Activated naive CD4-positive, alpha-beta T cell treated with anti-CD3 and anti-CD28 coated beads for 36 hours (primary cell): ENCODE measurements at regions not wholly inside any gene's neighbourhood (a gene's known extent, or its start where the extent isn't known, plus 50 kb on each side); places are given as distances from the start of the nearest gene placed in this dataset.

ENCODE experiments used
- CTCF ChIA-PET: fragments of 350-600 bp; sonication (Branson Sonifier 250); formaldehyde crosslinking; loops from one replicate; lab custom pipeline; 2021; ENCODE audit warnings: antibody characterized with exemption; lab: Charles Lee
- DNase-seq: peaks from one replicate; pipeline ENCODE4 v3.0.0-alpha.2; 2020
- H3K27ac Mint-ChIP-seq: one replicate; pipeline ENCODE4 v1.8.0; 2021; ENCODE audit warnings: mild to moderate bottlenecking, mixed read lengths
- H3K27me3 Mint-ChIP-seq: one replicate; pipeline ENCODE4 v1.8.0; 2021; ENCODE audit warnings: low read depth, mixed read lengths
- H3K36me3 Mint-ChIP-seq: one replicate; pipeline ENCODE4 v1.8.0; 2021; ENCODE audit warnings: low read depth, mixed read lengths
- H3K4me1 Mint-ChIP-seq: one replicate; pipeline ENCODE4 v1.8.0; 2021; ENCODE audit warnings: low read depth, mixed read lengths
- H3K4me3 Mint-ChIP-seq: one replicate; pipeline ENCODE4 v1.8.0; 2021; ENCODE audit warnings: mild to moderate bottlenecking, moderate library complexity, mixed read lengths
- H3K9me3 Mint-ChIP-seq: one replicate; pipeline ENCODE4 v1.8.0; 2021; ENCODE audit warnings: mixed read lengths
- intact Hi-C: fragments of 100-400 bp; cut with micrococcal nuclease; formaldehyde crosslinking; loops from one replicate; pipeline ENCODE4 v1.15.1; 2023

DNA sequence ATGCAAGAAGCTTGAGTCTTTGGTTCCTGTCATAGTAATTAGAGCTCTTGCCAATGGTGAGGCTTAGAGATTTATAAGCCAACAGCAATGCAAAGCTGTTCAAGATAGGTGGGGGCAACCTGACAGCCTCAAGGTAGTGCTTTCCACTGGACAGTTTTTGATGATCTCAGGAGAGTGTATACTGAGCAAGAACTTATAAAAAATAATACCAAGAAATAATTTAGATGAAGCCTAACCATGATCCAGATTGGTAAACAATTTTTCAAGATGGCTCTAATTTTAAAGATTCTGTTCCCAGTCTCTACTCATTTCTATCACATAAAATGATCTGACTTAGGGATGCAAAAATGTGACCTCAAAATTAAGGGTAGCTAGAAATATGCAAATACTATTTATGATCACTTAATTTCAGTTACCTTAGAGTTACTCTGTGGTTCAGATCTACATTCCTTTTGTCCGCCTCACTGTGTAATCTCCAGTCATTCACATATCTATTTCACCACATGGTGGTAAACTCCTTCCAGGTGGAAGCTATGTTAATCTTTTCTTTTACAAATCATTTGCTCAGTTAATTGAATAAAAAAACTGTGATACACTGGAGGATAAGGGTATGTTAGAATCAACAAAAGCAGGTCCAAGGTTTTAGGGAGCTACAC is 1228.0 kb upstream of the C9orf72 start:
- no peaks in the 10 kb centered on the region for H3K9me3 Mint-ChIP-seq
- H3K4me1 Mint-ChIP-seq: no peaks in the 10 kb centered on the region
- H3K36me3 Mint-ChIP-seq: no peaks in the 10 kb centered on the region
- no peak overlapping the region for H3K27ac Mint-ChIP-seq
- CTCF ChIA-PET: no interaction called here
- no peak for DNase-seq
- H3K4me3 Mint-ChIP-seq: no peak overlapping the region
- no peaks in the 10 kb centered on the region for H3K27me3 Mint-ChIP-seq
- intact Hi-C loops: no loop called here

DNA sequence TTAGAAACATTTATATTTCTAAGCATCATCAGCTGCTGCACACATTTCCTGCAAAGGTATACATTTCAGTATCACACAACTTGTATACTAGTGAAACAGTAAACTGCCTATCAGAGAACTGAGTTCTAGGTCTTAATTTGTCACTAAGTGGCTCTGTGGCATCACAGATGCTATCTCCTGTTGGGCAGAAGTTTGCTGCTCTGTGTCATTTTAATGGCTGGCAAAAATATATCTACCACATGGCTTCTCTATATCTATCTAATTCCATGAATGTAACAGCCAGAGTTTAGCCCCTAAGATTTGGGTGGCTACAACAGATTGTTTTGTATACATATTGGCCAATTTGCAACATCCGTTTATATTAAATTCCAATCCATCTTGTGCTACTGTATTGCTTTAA is 1231.9 kb upstream of the C9orf72 start:
- DNase-seq: no peak
- intact Hi-C loops: no loop called here
- H3K27ac Mint-ChIP-seq: no peak overlapping the region
- CTCF ChIA-PET: no interaction called here
- H3K4me1 Mint-ChIP-seq: no peaks in the 10 kb centered on the region
- H3K27me3 Mint-ChIP-seq: no peaks in the 10 kb centered on the region
- no peaks in the 10 kb centered on the region for H3K36me3 Mint-ChIP-seq
- no peak overlapping the region for H3K4me3 Mint-ChIP-seq
- H3K9me3 Mint-ChIP-seq: peaks cover 3% of the 10 kb centered on the region

DNA sequence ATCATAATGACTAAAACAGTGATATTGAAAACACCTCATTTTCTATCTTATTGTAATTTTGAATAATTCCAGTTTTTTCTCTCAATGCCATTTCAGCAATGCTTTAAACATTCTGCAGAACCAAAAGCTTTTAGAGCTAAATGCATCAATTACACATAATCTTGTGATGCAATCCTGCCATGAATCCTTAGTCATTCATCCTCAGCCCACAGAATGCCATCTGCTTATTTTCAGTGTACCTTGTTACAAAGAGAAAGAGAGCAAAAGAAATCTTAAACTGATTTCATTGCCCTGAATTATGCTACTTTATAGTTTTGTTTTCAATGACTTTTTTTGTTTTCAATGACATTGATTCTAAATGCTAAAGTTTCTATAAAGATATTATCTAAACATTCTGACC is 1234.8 kb upstream of the C9orf72 start:
- H3K27me3 Mint-ChIP-seq: no peaks in the 10 kb centered on the region
- CTCF ChIA-PET: no interaction called here
- H3K36me3 Mint-ChIP-seq: no peaks in the 10 kb centered on the region
- DNase-seq: no peak
- no peaks in the 10 kb centered on the region for H3K4me1 Mint-ChIP-seq
- intact Hi-C loops: no loop called here
- H3K27ac Mint-ChIP-seq: no peak overlapping the region
- H3K4me3 Mint-ChIP-seq: no peak overlapping the region
- peaks cover 3% of the 10 kb centered on the region for H3K9me3 Mint-ChIP-seq

DNA sequence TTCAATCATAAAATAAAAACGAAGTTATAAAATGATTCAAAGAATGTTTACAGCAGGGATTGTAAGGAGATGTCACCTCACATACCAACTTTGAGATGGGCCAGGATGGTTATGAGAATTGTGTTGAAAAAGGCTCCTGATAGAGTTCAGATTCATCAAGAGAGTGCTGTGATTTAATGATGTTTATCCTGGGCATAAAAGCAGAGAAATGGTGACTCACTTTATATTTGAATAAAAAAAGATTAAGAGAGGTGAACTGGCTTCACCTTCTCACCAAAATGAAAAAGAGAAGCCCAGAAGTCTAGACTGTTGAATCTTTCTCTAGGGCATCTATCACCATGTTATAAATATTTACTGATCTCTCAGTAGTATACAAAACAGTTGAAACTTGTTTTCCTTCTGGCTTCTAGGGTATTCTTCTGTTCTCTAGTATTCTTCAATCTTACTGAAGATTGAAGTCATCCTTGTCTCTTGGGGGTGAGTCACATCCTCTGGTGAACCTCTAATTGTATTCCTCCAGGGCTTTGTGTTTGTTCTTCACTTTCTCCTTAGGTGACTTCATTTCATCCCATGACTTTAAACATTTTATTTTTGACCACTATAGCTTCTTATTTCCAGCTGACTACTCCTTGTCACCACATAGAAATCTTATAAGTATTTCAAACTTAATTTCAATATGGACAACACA is 1237.3 kb upstream of the C9orf72 start:
- H3K27ac Mint-ChIP-seq: no peak overlapping the region
- peaks cover 3% of the 10 kb centered on the region for H3K9me3 Mint-ChIP-seq
- DNase-seq: no peak
- H3K36me3 Mint-ChIP-seq: no peaks in the 10 kb centered on the region
- CTCF ChIA-PET: no interaction called here
- H3K4me1 Mint-ChIP-seq: no peaks in the 10 kb centered on the region
- no peak overlapping the region for H3K4me3 Mint-ChIP-seq
- intact Hi-C loops: no loop called here
- no peaks in the 10 kb centered on the region for H3K27me3 Mint-ChIP-seq

DNA sequence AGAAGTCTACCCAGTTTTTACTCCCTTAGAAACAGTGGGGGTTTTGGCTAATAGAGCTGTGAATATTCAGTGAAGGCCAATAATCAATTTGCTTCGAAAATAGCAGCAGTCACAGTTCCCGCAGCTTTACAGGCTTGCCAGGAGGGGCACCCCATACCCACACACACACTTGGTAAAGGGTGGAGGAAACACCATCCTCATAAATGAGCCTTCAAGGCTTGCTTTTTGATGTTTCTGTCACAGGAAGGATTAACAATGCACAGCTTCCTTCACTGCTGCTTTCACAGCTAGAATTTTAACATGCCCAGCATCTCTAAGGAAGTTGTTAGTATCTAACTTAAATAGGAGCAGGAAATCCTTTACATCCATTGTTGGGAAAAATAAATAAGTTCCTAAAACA is 1247.5 kb upstream of the C9orf72 start:
- Mint-ChIP-seq H3K9me3 (no peaks in the 10 kb centered on the region), H3K4me1 (no peaks in the 10 kb centered on the region), H3K36me3 (no peaks in the 10 kb centered on the region), H3K27ac (no peak overlapping the region), H3K4me3 (no peak overlapping the region), H3K27me3 (no peaks in the 10 kb centered on the region)
- DNase-seq: no peak
- CTCF ChIA-PET: no interaction called here
- intact Hi-C loops: no loop called here

DNA sequence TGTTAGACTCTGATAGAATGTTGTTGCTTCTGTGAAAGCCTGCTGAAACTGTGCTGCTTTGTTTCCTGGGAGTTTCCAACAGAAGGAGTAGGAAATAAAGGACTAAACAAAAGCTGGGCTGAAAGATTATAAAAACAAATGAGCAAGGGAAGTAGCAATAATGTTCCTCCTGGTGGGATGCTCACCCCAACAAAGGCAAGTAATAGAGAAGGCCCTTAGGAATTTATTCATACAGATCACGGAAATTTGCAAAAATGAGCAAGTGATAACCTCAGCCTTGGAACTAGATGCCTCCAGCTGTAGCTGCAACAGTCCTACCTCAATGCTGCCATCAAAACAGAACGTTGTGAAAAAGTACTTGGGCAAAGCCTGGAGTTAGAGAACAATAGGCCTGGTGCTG is 1248.0 kb upstream of the C9orf72 start:
- no peak overlapping the region for H3K27ac Mint-ChIP-seq
- intact Hi-C loops: no loop called here
- H3K27me3 Mint-ChIP-seq: no peaks in the 10 kb centered on the region
- H3K4me3 Mint-ChIP-seq: no peak overlapping the region
- no peaks in the 10 kb centered on the region for H3K36me3 Mint-ChIP-seq
- no peaks in the 10 kb centered on the region for H3K4me1 Mint-ChIP-seq
- CTCF ChIA-PET: no interaction called here
- no peak for DNase-seq
- H3K9me3 Mint-ChIP-seq: no peaks in the 10 kb centered on the region

DNA sequence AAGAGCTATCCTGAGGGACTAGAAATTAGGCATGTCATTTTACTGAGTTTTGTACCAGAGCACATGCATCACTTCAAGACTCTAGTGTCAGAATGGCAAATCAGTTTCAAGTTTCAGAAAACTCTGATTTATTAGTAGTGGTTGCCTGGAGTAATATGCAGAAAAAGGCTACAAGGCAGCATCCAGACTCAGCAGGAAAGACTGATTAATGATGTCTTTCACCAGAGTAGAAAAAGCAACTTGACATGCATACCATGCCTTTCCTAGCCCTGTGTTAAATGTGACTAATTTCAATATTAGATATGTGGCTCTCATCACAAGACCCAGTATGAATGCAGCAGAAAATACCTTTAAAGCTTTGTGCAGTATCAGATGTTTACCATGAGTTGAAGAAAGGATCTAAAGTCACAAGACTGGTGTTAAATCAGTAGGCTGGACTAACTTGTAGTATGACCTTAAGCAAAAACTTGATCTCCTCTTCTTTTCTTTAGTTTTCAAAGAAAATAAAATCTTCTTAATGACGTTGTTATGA is 1251.2 kb upstream of the C9orf72 start:
- H3K4me1 Mint-ChIP-seq: no peaks in the 10 kb centered on the region
- H3K27ac Mint-ChIP-seq: no peak overlapping the region
- CTCF ChIA-PET: no interaction called here
- intact Hi-C loops: no loop called here
- H3K4me3 Mint-ChIP-seq: no peak overlapping the region
- H3K27me3 Mint-ChIP-seq: no peaks in the 10 kb centered on the region
- no peak for DNase-seq
- H3K36me3 Mint-ChIP-seq: no peaks in the 10 kb centered on the region
- H3K9me3 Mint-ChIP-seq: no peaks in the 10 kb centered on the region

DNA sequence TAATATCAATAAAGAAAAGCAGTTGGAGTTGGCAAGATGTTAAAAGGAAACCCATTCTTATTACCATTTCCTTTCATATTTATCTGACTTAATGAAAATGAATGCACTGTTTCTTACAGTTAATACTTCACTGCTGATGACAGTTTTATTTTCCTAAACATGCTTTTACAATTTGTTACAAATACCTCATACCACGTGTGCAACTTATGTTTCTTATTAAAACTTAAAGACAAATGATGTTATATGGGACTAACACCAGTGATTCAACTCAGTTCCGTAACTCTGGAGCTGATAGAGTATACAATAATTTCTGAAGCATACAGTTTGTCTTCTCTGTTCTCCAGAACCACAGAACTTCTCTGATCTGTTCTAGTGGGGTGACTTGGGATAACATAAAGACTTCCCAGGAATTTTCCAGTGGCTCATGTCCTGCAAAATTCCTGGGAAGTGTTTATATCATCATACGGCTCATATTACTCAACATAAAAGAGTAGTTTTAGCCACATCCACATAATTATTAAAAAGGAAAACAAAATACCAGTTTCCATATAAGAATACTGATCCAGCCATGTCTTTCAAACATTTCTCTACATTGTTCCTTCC is 1259.0 kb upstream of the C9orf72 start:
- CTCF ChIA-PET: no interaction called here
- Mint-ChIP-seq H3K36me3 (no peaks in the 10 kb centered on the region), H3K4me3 (no peak overlapping the region), H3K9me3 (no peaks in the 10 kb centered on the region), H3K27ac (no peak overlapping the region), H3K27me3 (no peaks in the 10 kb centered on the region), H3K4me1 (no peaks in the 10 kb centered on the region)
- no peak for DNase-seq
- intact Hi-C loops: no loop called here

DNA sequence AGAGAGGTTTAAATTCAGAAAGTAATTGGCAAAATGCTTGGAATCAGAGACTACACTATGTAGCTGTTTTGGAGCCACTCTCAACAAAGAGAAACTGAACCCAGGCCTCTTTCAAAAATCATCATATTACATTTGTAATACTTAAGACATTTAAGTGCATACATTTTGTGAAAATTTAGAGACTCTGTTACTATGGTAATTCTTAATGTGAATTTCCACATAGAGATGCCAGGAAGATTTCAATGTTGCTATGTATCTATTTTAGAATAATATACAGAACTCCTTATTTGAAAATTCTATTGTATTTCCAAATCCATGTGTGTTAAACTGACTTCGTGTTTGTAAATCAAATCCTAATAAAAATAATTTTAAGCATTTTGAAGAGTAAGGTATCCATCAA is 1260.9 kb upstream of the C9orf72 start:
- Mint-ChIP-seq H3K4me3 (no peak overlapping the region), H3K27me3 (no peaks in the 10 kb centered on the region), H3K36me3 (no peaks in the 10 kb centered on the region), H3K9me3 (no peaks in the 10 kb centered on the region), H3K27ac (no peak overlapping the region), H3K4me1 (no peaks in the 10 kb centered on the region)
- no peak for DNase-seq
- CTCF ChIA-PET: no interaction called here
- intact Hi-C loops: no loop called here

DNA sequence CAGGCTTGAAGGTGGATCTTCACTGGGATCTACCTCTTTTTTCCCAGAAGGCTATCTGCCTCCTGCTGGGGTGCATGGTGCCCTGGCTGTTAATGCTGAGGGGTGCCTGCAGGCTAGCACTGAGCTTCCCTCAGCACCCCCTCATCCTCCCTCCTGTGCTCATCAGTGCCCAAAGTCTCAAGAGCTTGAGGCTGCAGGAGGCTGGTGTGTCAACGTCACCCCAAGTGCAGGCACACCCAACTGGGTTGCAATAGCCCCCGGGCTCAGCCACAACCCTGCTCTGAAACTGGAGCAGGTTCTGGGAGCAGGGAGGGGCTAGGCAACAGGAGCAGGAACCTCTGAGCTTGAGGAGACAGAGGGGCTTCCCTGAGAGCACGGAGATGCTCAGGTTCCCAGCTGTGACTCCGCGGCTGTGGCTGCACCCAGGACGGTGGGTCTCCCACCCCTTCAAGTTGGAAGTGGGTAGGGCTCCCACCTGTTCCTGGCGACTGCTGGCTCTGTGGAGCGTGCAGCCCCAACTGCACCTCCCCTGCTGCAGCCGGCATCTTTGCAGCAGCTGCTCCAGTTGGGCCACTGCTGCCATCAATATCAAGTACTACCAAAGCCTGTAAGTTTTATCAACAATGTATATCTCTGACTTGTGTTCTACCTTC is 1266.6 kb upstream of the C9orf72 start:
- H3K27ac Mint-ChIP-seq: no peak overlapping the region
- intact Hi-C loops: no loop called here
- no peak for DNase-seq
- CTCF ChIA-PET: no interaction called here
- H3K9me3 Mint-ChIP-seq: peaks cover 2% of the 10 kb centered on the region
- H3K36me3 Mint-ChIP-seq: peaks cover 1% of the 10 kb centered on the region
- no peaks in the 10 kb centered on the region for H3K27me3 Mint-ChIP-seq
- H3K4me3 Mint-ChIP-seq: no peak overlapping the region
- H3K4me1 Mint-ChIP-seq: no peaks in the 10 kb centered on the region

DNA sequence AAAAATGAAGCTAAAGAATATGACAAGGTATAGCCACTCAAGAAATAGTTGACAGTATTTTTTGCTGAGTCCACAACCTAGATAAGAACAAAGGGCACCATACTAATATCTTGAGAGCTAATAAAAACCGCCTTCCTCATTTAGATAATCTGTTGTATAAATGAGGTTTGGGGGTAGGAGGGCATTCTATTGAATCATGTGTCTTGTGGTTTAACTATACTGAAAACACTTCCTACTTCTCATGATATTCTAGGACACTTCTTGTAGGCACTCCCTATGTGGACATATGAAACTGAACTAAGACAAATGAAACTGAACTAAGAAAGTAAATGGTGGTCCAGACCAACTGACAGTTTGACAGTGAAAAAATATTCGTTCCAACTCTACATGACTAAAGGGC is 1268.5 kb upstream of the C9orf72 start:
- Mint-ChIP-seq H3K27me3 (no peaks in the 10 kb centered on the region), H3K4me3 (no peak overlapping the region), H3K4me1 (no peaks in the 10 kb centered on the region), H3K36me3 (peaks cover 1% of the 10 kb centered on the region), H3K9me3 (peaks cover 2% of the 10 kb centered on the region), H3K27ac (no peak overlapping the region)
- no peak for DNase-seq
- CTCF ChIA-PET: no interaction called here
- intact Hi-C loops: no loop called here

DNA sequence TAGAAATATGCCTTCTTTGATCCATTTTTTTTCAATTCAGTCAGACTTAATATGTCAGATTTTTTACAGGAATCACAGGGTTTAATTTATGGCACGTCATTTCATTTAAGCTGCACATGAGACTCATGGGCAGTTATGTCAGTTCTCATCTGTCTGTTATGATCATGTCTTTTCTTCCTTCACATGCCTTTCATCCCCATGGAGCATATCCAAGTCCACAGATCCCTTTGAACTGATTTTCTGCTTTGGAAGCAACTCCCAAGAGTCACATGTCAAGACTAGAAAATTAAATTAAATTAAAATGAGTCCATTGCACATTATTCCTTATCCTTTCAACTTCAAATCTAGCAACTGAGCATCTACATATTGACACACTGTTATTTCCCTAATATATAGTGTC is 1274.0 kb upstream of the C9orf72 start:
- H3K4me1 Mint-ChIP-seq: no peaks in the 10 kb centered on the region
- intact Hi-C loops: no loop called here
- H3K36me3 Mint-ChIP-seq: no peaks in the 10 kb centered on the region
- H3K27ac Mint-ChIP-seq: no peak overlapping the region
- CTCF ChIA-PET: no interaction called here
- peaks cover 1% of the 10 kb centered on the region for H3K9me3 Mint-ChIP-seq
- no peak for DNase-seq
- H3K4me3 Mint-ChIP-seq: no peak overlapping the region
- H3K27me3 Mint-ChIP-seq: no peaks in the 10 kb centered on the region
